ENCODE measurements at regions not wholly inside any gene's neighbourhood (a gene's known extent, or its start where the extent isn't known, plus 50 kb on each side); places are given as distances from the start of the nearest gene placed in this dataset.
"Not testable (repeated sequence)": the region's sequence is repeated elsewhere in the genome, so short reads cannot be mapped to it uniquely, and the experiment has no call there.

- DNase-seq, result no peak
Observed at GRCh38 chr16:8436931-8437330, 153.4 kb downstream of the TMEM114 start.

- DNase-seq, result no peak
Observed at GRCh38 chr16:8431783-8432182, 158.5 kb downstream of the TMEM114 start.

DNA sequence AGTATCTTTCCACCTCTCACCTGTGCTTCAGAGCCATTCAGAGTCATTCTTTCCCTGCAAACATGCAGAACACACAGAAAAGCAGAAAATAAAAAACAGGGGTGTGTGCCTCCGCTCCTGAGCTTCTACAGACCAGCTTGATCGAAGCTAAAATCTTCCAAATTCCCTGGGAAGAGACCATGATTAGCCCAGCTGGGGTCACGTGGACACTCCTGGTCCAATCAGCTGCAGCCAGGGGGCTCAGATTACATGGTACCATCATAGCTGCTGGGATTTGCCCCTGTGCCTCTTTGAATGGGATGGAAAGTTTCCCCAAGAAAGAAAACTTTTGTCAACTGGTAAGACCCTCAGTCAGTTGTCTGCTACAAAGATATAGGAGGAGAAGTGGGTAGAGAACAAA is 159.9 kb downstream of the TMEM114 start:
- DNase-seq, result no peak

DNA sequence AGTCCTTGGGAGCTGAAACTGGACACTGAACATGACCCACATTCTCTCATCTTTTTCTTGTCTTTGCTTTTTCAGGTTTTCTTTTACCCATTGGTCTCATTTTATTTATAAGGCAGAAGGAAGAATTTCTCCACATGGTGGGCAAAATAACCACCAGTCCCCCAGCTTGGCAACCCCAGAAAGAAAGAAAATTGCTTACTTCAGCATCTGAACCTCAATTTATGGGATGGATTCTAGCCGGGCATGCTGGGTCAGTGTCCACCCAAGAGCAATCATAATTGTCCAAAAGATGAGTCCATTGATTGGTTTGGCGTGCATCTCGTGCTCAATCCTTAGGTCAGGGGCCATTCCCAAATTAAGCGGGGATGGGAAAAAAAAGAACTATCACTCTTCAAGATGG is 163.7 kb downstream of the TMEM114 start:
- DNase-seq, result no peak

GRCh38 chr16:8417145-8417544 is 173.2 kb downstream of the TMEM114 start:
- DNase-seq, result no peak

DNA sequence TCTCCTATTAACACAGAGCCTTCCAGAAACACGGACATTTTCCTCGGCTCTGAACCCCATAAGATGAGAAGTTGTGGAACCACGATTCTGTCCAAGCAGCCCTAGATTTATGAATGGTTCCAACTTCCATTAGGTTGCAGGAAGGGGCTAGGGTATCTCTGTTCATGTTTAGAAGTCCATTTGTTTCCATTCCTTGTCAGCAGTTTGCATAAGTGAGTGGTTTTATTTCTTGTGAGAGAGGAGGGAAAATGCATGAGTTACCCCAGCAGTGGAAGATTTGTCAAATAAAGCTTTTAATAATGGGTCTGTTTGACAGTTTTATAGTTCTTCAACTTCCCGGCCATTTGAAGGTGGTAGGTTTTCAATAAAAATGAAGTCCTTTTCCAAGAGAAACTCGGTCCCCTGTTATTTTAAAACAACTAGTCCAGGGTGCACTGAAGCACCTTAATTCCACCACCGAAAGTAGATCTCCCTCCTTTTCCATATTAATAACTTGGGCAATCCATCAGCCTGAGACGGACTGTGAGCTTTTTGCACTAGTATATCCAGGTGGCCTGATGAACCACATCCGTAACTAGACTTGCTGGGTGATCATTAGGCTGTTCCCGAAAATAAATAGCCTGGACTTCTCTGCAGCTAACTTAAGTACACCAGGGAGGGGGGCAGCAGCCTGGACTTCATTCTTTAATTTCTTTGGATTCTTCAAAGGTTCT is 181.3 kb downstream of the TMEM114 start:
- DNase-seq, result no peak

DNA sequence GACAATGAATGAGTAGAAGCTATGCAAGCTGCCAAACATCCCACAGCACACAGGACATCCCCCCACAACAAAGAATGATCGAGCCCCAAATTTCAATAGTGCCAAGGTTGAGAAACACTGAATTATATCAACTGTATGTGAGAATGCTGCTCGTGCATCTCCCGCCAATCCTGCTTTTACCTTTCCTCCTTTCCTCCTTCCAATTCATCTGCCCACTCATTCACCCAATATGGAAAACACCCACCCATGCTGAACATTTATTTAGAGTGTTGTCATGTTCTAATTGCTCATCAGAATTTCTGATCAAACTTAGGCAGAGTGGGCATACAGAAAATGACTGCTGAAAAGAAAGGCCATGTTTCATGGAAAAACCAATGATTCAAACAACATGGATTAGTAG is 183.0 kb downstream of the TMEM114 start:
- no peak for DNase-seq

DNA sequence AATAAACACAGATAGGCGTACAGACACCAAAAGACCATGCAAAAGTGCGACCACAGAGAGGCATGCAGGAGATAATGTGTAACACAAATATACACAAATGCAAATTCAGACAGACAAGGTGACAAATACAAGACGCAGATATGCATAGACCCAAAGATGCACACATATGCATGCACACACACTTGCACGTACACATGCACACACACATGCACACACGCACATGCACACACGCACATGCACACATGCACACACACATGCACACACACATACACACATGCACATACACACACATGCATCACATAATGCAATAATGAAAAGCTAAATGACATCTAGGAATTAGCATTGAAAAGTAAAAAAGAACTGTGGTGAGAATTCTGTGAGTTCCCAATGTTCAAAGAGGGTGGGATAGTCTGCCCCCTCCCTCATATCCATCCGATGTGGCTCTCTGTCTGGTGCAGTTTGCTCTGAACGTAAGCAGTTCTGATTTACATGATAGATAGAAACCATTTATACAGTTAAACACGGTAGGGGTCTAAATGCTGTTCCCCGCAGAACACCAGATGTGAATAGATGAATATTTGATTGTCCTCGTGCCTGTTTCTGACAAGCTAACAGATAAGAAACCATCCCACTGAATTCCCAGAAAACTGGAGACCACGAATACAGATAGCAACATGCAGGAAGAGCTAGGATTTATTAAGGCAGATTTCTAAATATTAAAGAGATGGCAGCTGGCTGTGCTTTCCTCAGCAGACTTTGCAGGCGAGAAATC is 186.1 kb downstream of the TMEM114 start:
- DNase-seq, result no peak

GRCh38 chr16:8402981-8403843 is 187.1 kb downstream of the TMEM114 start:
- DNase-seq, result no peak

DNA sequence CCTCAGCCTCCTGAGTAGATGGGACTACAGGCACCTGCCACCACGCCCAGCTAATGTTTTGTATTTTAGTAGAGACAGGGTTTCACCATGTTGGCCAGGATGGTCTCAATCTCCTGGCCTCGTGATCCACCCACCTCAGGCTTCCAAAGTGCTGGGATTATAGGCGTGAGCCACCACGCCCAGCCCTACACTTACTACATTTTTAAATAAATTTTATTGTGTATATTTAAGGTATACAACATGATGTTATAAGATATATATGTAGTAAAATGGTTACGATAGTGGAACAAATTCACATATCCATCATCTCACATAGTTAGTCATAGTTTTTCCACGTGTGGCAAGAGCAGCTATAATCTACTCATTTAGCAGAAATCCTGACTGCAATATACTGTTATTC is 189.6 kb downstream of the TMEM114 start:
- DNase-seq, result not testable (repeated sequence)

- DNase-seq, result no peak
Observed at GRCh38 chr16:8398548-8398947, 191.8 kb downstream of the TMEM114 start.

DNA sequence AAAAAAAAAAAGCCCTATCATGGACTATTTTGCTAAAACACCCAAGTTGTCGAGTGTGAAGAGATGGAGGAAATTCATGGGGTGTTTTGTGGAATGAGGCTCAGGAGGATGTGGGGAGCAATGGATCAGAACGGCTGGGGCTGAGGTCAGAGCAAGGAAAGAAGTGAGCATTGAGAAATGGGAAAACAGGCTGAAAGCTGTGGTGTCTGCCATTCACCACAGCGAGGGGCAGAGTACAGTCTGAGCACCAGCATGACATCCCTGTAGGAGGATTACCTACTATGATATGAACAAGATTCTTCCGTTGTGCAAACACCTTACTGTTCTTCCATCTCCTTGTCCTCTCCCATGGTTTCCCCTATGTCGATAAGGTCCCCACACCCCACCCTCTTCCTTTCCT is 193.1 kb downstream of the TMEM114 start:
- no peak for DNase-seq

GRCh38 chr16:8396463-8396862 is 193.8 kb downstream of the TMEM114 start:
- DNase-seq, result no peak

DNA sequence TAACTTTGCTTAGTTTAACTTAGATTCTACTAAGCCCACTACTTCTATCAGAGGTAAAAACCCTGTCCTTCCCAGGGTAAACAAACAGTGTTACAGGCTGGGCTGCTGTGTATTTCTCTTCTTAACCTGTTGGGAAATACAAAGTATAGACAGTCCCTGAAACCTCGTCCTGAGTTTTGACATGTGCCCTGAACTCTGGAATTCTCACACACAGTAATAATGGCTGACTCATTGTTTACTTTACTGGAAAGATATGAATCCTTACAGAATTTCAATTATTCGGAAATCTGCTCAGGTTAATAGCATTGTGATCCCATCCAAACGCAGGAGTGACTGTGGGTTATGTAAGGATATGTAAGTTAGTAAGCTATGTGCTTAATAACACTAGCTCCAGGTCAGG is 199.1 kb downstream of the TMEM114 start:
- no peak for DNase-seq

DNA sequence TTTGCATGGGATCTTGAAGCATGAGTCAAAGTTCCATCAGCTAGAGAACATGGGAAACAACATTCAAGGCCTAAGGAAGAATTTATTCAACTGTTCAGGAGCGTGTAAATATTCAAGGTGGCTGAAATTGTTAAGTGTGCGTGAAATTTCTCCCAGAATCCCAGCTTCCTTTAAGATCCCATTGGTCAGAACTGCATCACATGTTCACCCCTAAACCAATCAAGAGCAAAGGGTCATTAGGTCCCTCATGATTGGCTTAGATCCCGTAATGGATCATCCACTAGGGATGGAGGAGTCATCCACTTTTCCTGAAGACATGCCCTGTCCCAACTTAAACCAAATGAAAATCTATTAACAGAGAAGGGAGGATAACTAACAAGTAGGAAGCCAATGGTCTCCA is 201.6 kb downstream of the TMEM114 start:
- no peak for DNase-seq

- no peak for DNase-seq
Observed at GRCh38 chr16:8381814-8382213, 208.5 kb downstream of the TMEM114 start.

DNA sequence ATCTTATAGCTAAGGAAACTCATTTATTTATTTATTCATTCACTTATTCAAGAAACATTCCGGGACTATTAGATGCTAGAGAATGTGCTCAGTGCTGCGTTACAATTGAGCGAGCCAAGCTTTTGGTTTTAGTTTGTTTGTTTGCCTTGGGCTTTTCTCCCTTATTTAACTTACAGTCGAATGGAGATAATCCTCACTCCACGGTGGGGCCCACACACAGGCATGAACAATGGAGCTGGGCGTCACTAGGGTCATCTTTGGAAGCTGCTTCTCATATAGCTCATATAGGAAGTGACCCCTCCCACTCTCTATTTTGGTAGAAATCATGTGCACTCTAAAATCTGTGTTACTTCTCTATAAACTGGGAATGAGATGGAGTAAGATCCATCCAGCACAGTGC is 210.0 kb downstream of the TMEM114 start:
- DNase-seq, result no peak

DNA sequence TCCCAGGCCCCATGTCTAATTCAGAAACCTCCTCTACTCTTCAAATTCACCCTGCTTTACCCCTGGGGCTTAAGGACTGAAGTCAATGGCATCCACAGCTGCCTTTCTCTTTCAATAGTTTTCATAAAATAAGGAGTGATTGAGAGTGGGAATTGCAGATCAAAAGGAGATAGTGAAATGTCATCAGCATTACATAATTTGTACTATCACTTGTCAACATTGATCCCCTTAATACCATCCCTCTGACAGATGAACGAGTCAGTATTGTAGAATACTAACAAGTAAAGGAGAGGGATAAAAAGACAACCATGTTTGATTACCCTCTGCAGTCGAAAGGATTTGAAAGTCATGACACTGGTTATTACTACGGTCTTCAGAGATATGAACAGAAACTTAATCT is 212.4 kb downstream of the TMEM114 start:
- DNase-seq, result no peak

- DNase-seq, result no peak
Observed at GRCh38 chr16:8376858-8377257, 213.5 kb downstream of the TMEM114 start.

DNA sequence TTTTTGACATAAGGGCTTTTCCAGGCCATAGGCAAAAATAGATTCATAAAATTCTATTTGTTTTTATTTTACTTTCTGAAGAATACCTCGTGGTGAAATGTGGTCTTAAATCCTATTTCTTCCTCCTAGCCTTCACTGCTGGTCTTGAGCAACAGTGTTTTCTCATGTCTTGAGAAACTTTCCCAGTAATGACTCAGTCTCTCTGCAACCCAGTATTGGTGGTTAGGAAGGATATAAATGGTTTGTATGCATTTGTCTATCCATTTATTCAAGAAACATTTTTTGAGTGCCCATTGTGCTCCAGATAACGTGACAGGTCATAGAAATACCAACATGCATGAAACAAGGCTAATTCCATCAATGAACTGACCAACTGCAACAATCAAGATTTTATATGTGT is 213.9 kb downstream of the TMEM114 start:
- DNase-seq, result no peak

- DNase-seq, result no peak
Observed at GRCh38 chr16:8375232-8375587, 215.1 kb downstream of the TMEM114 start.

DNA sequence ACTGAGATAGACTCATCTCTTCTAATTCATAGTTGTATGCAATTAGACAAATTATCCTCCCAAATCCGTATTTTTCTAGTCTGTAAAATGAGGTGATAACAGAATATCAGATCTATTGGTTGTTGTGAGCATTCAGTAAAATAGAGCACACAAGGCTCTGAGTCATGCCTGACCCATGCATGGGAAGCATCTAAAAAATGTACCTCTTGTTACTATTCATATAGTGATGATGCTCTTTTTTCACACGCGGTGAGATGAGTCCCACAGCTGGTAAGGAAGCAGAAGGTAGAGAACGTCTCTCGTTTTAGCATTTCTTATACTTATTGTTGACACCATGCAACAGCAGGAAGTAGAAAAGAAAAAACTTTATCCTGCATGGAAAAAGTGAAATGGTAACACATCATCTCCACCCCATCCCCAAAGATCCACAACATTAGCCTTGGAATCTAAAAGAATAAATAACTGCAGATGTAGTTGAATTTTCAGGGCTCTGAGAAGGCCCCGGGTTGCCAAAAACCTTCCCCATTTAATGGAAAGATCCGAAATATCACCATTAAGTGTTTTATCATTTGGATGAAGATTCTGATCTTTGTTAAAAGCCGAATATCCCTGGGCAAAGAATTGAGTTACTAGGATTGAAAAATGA is 215.6 kb downstream of the TMEM114 start:
- DNase-seq, result no peak

All from fibroblast of skin of right quadriceps (primary cell).